HL-60/S4 (cell line): ENCODE measurements at regions not wholly inside any gene's neighbourhood (a gene's known extent, or its start where the extent isn't known, plus 50 kb on each side); places are given as distances from the start of the nearest gene placed in this dataset.
"Not testable (repeated sequence)": the region's sequence is repeated elsewhere in the genome, so short reads cannot be mapped to it uniquely, and the experiment has no call there.

Experiments used
- in situ Hi-C: fragments of 300-500 bp; cut with MboI; formaldehyde crosslinking; loops from 2 replicates; pipeline ENCODE4 v1.14.3; 2022; ENCODE audit warnings: low sequenced_read_pairs

GRCh38 chr11:43035086-43035485 is 276.7 kb upstream of the API5 start:
- in situ Hi-C loops, result no loop called here

GRCh38 chr11:43053638-43054412 is 258.0 kb upstream of the API5 start:
- in situ Hi-C loops, result no loop called here

GRCh38 chr11:43067681-43068080 is 244.1 kb upstream of the API5 start:
- in situ Hi-C loops, result no loop called here

- in situ Hi-C loops, result no loop called here
These were observed 240.5 kb upstream of the API5 start for GRCh38 chr11:43071338-43071737.

- in situ Hi-C loops, result no loop called here
These were observed 239.7 kb upstream of the API5 start for GRCh38 chr11:43072096-43072495.

GRCh38 chr11:43072911-43073310 is 238.9 kb upstream of the API5 start:
- in situ Hi-C loops, result no loop called here

GRCh38 chr11:43074810-43075209 is 237.0 kb upstream of the API5 start:
- in situ Hi-C loops, result no loop called here

GRCh38 chr11:43101113-43101512 is 210.7 kb upstream of the API5 start:
- in situ Hi-C loops, result no loop called here

- in situ Hi-C loops, result no loop called here
These were observed 195.7 kb upstream of the API5 start for GRCh38 chr11:43116071-43116470.

- in situ Hi-C loops, result no loop called here
These were observed 192.4 kb upstream of the API5 start for GRCh38 chr11:43119275-43119970.

GRCh38 chr11:43122546-43122945 is 189.2 kb upstream of the API5 start:
- in situ Hi-C loops, result no loop called here

- in situ Hi-C loops, result no loop called here
These were observed 188.4 kb upstream of the API5 start for GRCh38 chr11:43123443-43123842.

GRCh38 chr11:43124272-43124935 is 187.4 kb upstream of the API5 start:
- in situ Hi-C loops, result no loop called here

- in situ Hi-C loops, result no loop called here
These were observed 182.5 kb upstream of the API5 start for GRCh38 chr11:43129329-43129728.

- in situ Hi-C loops, result no loop called here
These were observed 181.2 kb upstream of the API5 start for GRCh38 chr11:43130616-43131015.

GRCh38 chr11:43135966-43136534 is 175.7 kb upstream of the API5 start:
- in situ Hi-C loops, result no loop called here

GRCh38 chr11:43138621-43139140 is 173.1 kb upstream of the API5 start:
- in situ Hi-C loops, result no loop called here

GRCh38 chr11:43145653-43146052 is 166.1 kb upstream of the API5 start:
- in situ Hi-C loops, result no loop called here

- in situ Hi-C loops, result no loop called here
These were observed 161.1 kb upstream of the API5 start for GRCh38 chr11:43150697-43151096.

GRCh38 chr11:43164831-43165230 is 147.0 kb upstream of the API5 start:
- in situ Hi-C loops, result no loop called here

GRCh38 chr11:43165393-43165792 is 146.4 kb upstream of the API5 start:
- in situ Hi-C loops, result not testable (repeated sequence)
